Nephron progenitor cell (in vitro differentiated cells): ENCODE measurements at regions not wholly inside any gene's neighbourhood (a gene's known extent, or its start where the extent isn't known, plus 50 kb on each side); places are given as distances from the start of the nearest gene placed in this dataset.

Source experiments
- DNase-seq: peaks from one replicate; pipeline ENCODE4 v3.0.0; 2021
- H3K27ac Mint-ChIP-seq: 2 replicates; pipeline ENCODE4 v1.8.0; 2021; ENCODE audit warnings: mild to moderate bottlenecking, moderate library complexity, mixed read lengths
- H3K27me3 Mint-ChIP-seq: 2 replicates; pipeline ENCODE4 v1.8.0; 2021; ENCODE audit warnings: mild to moderate bottlenecking, low read depth, mixed read lengths; ENCODE audit not compliant: poor library complexity
- H3K36me3 Mint-ChIP-seq: 2 replicates; pipeline ENCODE4 v1.8.0; 2021; ENCODE audit warnings: low read depth, mixed read lengths
- H3K4me1 Mint-ChIP-seq: 2 replicates; pipeline ENCODE4 v1.8.0; 2021; ENCODE audit warnings: mixed read lengths
- H3K4me3 Mint-ChIP-seq: 2 replicates; pipeline ENCODE4 v1.8.0; 2021; ENCODE audit warnings: mild to moderate bottlenecking, moderate library complexity, mixed read lengths
- H3K9me3 Mint-ChIP-seq: 2 replicates; pipeline ENCODE4 v1.8.0; 2021; ENCODE audit warnings: mild to moderate bottlenecking, moderate library complexity, mixed read lengths
- TF ChIP-seq, protein P1 (sequence below): fragments of 200-600 bp; sonication (generic); IDR thresholded peaks from 2 replicates; pipeline ENCODE4 v1.5.0; 2021; ENCODE audit warnings: antibody characterized with exemption

DNA sequence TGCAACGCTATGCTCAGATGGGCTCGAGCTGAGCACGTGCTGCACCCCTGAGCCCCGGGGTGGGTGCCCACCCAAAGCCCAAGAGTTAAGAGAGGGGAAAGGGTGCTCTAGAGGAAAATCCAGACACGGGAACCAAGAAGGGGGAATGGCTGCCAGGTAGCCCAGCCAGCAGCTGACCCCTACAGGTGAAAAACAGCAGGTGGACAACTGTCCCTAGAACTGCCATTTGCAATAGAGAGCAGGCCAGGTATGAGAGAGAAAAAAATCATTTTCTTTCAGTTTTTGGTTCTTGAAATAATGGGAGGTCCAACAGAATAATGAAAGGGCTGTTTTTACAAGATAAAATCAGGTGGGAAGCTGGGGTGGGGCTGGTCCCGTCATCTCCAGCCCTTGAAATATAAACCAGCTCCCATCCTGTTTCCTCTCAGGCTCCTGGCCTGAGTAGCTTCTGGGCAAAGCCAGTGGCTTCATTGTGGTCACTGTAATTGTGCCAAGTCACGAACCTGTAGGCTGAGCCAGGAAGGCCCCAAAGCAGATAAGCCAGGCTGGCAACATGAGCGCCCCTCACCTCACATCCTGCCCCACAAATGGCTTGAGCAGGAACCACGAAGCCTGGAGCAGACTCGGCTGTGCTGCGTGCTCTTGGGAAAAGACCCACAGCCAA, 257.8 kb downstream of the SNX10 start:
- Mint-ChIP-seq H3K27me3 (peaks cover 12% of the 10 kb centered on the region), H3K36me3 (no peaks in the 10 kb centered on the region), H3K27ac (peak overlapping the region; percentile 53), H3K4me1 (peaks cover 42% of the 10 kb centered on the region), H3K4me3 (no peak overlapping the region), H3K9me3 (peaks cover 8% of the 10 kb centered on the region)
- TF ChIP-seq, protein P1, sequence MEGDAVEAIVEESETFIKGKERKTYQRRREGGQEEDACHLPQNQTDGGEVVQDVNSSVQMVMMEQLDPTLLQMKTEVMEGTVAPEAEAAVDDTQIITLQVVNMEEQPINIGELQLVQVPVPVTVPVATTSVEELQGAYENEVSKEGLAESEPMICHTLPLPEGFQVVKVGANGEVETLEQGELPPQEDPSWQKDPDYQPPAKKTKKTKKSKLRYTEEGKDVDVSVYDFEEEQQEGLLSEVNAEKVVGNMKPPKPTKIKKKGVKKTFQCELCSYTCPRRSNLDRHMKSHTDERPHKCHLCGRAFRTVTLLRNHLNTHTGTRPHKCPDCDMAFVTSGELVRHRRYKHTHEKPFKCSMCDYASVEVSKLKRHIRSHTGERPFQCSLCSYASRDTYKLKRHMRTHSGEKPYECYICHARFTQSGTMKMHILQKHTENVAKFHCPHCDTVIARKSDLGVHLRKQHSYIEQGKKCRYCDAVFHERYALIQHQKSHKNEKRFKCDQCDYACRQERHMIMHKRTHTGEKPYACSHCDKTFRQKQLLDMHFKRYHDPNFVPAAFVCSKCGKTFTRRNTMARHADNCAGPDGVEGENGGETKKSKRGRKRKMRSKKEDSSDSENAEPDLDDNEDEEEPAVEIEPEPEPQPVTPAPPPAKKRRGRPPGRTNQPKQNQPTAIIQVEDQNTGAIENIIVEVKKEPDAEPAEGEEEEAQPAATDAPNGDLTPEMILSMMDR = no peak
- DNase-seq = no peak

DNA sequence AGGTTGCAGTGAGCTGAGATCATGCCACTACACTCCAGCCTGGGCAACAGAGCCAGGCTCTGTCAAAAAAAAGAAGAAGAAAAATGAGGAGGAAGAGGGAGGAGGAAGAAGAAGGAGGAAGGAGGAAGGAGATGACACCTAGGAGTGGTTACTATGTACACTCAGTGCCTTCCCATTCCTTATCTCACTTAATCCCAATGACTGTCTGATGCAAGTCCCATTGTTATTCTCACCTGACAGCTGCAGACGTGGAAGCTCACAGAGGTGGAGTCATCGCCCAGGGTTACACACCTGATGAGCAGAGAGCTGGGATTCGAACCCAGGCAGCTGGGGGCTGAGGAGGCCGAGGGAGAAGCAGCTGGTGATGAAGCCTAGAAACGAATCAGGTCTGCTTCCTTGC, 258.8 kb downstream of the SNX10 start:
- DNase-seq = no peak

DNA sequence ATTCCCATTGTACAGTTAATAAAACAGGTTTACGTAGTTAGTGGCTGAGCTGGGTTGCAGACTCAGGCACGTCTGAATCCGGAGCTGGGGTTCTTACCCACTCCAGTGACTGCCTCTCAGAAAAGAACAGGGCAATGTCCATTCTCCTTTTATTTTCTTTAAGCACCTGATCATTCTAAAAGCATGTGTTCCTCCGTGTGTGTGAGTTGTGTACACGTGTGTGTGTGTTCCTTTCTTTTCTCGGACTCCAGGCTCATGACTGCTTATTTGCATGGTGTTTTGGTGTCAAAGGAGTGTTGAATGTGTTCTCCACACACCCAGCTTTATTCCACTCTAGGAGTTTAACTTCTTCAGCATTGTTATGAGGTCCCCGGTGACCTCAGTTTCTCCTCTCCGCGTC, 260.1 kb downstream of the SNX10 start:
- no peak for DNase-seq
- Mint-ChIP-seq H3K27ac (no peak overlapping the region), H3K36me3 (no peaks in the 10 kb centered on the region)

More for the DNA sequence above, 258.8 kb downstream of the SNX10 start:
- H3K36me3 Mint-ChIP-seq = no peaks in the 10 kb centered on the region
- no peak overlapping the region for H3K4me3 Mint-ChIP-seq
- H3K27me3 Mint-ChIP-seq = peaks cover 16% of the 10 kb centered on the region
- peaks cover 8% of the 10 kb centered on the region for H3K9me3 Mint-ChIP-seq
- peaks cover 41% of the 10 kb centered on the region for H3K4me1 Mint-ChIP-seq
- TF ChIP-seq, protein P1 = no peak
- H3K27ac Mint-ChIP-seq = no peak overlapping the region

DNA sequence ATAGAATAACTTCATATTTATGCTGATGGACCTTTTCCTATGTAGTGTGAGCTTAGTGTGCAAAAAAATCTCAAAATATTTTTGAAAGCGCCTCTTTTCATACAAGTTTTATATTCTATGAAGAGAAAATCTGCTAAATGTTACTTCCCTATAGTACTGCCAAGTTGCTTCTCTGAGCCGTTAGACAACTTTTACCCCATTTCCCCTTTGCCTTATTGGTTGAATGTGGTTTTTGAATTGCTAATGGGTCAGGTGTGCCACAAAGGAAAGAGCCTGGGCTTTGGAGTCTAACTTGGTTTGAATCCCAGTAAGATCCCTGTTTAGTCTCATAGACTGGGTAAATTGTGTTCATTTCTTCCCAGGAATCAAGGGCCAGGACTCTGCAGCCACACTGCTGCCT, 261.5 kb downstream of the SNX10 start:
- DNase-seq = no peak
- Mint-ChIP-seq H3K36me3 (no peaks in the 10 kb centered on the region), H3K27ac (no peak overlapping the region), H3K4me1 (peaks cover 34% of the 10 kb centered on the region), H3K4me3 (no peak overlapping the region), H3K27me3 (peaks cover 19% of the 10 kb centered on the region), H3K9me3 (peaks cover under 1% of the 10 kb centered on the region)
- TF ChIP-seq, protein P1 = no peak

More for the DNA sequence above, 260.1 kb downstream of the SNX10 start:
- Mint-ChIP-seq H3K4me1 (peaks cover 40% of the 10 kb centered on the region), H3K9me3 (peaks cover 8% of the 10 kb centered on the region), H3K4me3 (no peak overlapping the region), H3K27me3 (peaks cover 16% of the 10 kb centered on the region)
- TF ChIP-seq, protein P1 = no peak

DNA sequence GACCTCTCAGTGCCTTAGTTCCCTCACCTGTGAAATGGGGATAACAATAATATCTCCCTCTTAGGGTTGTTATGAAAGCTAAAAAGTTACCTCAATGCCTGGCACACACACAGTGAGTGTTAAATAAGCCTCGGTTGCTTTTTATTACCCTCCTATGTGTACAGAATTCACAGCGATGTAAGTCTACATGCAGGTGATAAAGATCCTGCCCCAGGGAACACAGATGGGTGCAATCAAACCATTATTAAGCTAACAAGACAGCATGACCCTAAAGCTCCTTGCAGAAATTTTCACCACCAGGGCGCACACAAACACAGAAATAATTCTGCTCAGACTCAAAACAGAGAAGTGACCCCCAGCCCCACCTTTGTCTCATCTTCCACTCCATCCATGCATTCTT, 261.9 kb downstream of the SNX10 start:
- H3K27me3 Mint-ChIP-seq = peaks cover 19% of the 10 kb centered on the region
- H3K4me3 Mint-ChIP-seq = no peak overlapping the region
- H3K36me3 Mint-ChIP-seq = no peaks in the 10 kb centered on the region
- peaks cover 34% of the 10 kb centered on the region for H3K4me1 Mint-ChIP-seq
- H3K9me3 Mint-ChIP-seq = no peaks in the 10 kb centered on the region
- no peak for DNase-seq
- TF ChIP-seq, protein P1 = no peak
- peak overlapping the region; percentile 83 for H3K27ac Mint-ChIP-seq

DNA sequence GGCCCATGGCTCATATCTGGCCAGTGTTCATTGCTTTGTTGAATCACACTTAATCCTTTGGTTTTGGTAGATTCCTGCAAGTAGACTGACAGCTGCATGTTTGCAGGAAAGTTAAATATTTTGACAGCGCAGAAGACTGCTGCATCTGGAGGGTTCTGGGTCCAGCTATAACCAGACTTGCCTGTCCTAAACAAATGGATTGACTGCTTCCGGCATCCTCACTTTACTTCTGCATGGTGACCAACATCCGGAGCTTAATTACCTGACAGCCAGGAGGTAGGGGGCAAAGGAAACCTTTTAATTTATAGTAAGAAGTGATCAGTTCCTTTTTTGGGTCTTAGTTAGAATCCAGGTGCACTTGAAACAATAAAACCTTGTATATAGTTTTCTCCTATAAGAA, 263.3 kb downstream of the SNX10 start:
- Mint-ChIP-seq H3K4me1 (peaks cover 36% of the 10 kb centered on the region), H3K27ac (no peak overlapping the region), H3K36me3 (no peaks in the 10 kb centered on the region), H3K4me3 (no peak overlapping the region), H3K27me3 (peaks cover 14% of the 10 kb centered on the region), H3K9me3 (no peaks in the 10 kb centered on the region)
- TF ChIP-seq, protein P1 = no peak
- no peak for DNase-seq
